Lower leg skin (tissue), 3 donors: ENCODE measurements at regions not wholly inside any gene's neighbourhood (a gene's known extent, or its start where the extent isn't known, plus 50 kb on each side); places are given as distances from the start of the nearest gene placed in this dataset.

ENCODE experiments used
- POLR2A ChIP-seq, 2 donors: fragments of 450-650 bp; IDR thresholded peaks; one replicate each; pipeline ENCODE4 v1.6.1; 2016 to 2017; ENCODE audit warnings: antibody characterized with exemption in 2 of 2, mild to moderate bottlenecking in 1 of 2, moderate library complexity in 1 of 2
- TF ChIP-seq, protein P1 (sequence below), 3 donors: fragments of 450-650 bp; IDR thresholded peaks; one replicate each; pipeline ENCODE4 v1.5.1; 2016; ENCODE audit warnings: antibody characterized with exemption in 3 of 3, mild to moderate bottlenecking in 3 of 3, moderate library complexity in 2 of 3

DNA sequence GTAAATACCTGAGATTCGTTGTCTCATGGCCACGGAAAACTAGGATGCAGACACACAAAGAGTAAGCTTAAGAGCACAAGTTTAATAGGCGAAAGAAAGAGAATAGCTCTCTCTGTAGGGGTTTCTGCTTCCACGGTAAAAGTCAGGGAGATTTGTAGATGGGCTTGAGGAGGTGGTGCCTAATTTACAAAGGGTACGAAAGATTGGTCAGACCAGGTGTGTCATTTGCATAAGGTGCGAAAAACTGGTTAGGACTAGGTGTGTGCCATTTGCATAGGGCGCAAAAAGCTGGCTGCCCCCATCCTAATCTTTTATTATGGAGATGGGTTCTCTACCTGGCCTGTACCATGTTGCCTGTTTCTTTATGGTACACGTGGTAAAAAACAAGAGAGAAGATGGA, 170.5 kb upstream of the DOK6 start:
- TF ChIP-seq, protein P1, sequence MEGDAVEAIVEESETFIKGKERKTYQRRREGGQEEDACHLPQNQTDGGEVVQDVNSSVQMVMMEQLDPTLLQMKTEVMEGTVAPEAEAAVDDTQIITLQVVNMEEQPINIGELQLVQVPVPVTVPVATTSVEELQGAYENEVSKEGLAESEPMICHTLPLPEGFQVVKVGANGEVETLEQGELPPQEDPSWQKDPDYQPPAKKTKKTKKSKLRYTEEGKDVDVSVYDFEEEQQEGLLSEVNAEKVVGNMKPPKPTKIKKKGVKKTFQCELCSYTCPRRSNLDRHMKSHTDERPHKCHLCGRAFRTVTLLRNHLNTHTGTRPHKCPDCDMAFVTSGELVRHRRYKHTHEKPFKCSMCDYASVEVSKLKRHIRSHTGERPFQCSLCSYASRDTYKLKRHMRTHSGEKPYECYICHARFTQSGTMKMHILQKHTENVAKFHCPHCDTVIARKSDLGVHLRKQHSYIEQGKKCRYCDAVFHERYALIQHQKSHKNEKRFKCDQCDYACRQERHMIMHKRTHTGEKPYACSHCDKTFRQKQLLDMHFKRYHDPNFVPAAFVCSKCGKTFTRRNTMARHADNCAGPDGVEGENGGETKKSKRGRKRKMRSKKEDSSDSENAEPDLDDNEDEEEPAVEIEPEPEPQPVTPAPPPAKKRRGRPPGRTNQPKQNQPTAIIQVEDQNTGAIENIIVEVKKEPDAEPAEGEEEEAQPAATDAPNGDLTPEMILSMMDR (IDR thresholded peaks at IDR 0.05), result no peak
- no peak for TF ChIP-seq POLR2A (IDR thresholded peaks at IDR 0.05)
